HCT116 (cell line): ENCODE measurements at regions not wholly inside any gene's neighbourhood (a gene's known extent, or its start where the extent isn't known, plus 50 kb on each side); places are given as distances from the start of the nearest gene placed in this dataset.

ENCODE experiments used
- ATAC-seq: fragments of 200-7000 bp; cut with Tn5 transposase; 2 replicates; pipeline ENCODE4 v1.9.1; 2020; ENCODE audit warnings: mild to moderate bottlenecking, moderate library complexity
- BruUV-seq: library from RNA; stranded (reverse); fragments of 400-500 nt; replicated peaks from 2 replicates; lab custom pipeline; 2021; lab: Mats Ljungman, UMichigan
- CTCF ChIA-PET: fragments of 300-600 bp; sonication (Branson Sonifier 250); formaldehyde crosslinking; loops from one replicate; lab custom pipeline; 2021; ENCODE audit warnings: antibody characterized with exemption; lab: Charles Lee
- POLR2A ChIA-PET: fragments of 300-600, 350-600 bp; sonication (Branson Sonifier 250); formaldehyde crosslinking; loops from one replicate; lab custom pipeline; 2021; ENCODE audit warnings: antibody characterized with exemption; lab: Charles Lee
- RAD21 ChIA-PET, 2 experiments: fragments of 300-600 bp; sonication (Branson Sonifier 250); formaldehyde crosslinking; loops; one replicate each; lab custom pipeline; 2023; ENCODE audit warnings: low total read pairs in 2 of 2; ENCODE audit not compliant: uncharacterized antibody in 2 of 2, unreplicated experiment in 2 of 2, low non-redundant PET in 1 of 2; lab: Charles Lee
- DNase-seq: peaks from one replicate; pipeline ENCODE4 v3.0.0-alpha.2; 2010; ENCODE audit warnings: low read depth, low spot score
- H2AFZ ChIP-seq: fragments of 200-600 bp; shearing (Covaris generic), sonication (generic); 2 replicates; pipeline ENCODE4 v1.6.1; 2017; ENCODE audit warnings: low read depth, mixed run types, mixed read lengths, antibody characterized with exemption, low read length; ENCODE audit not compliant: poor library complexity, severe bottlenecking
- H3K27ac ChIP-seq: 2 replicates; pipeline ENCODE4 v1.5.1; 2012; ENCODE audit warnings: low read depth, low read length
- H3K27me3 ChIP-seq: fragments of 200-600 bp; sonication (generic); 2 replicates; pipeline ENCODE4 v1.6.1; 2016; ENCODE audit warnings: mixed run types, low read length, mixed read lengths; ENCODE audit not compliant: insufficient read depth
- H3K36me3 ChIP-seq, 2 experiments: fragments of 200-500 bp in 1 of 2; fragments of 200-600 bp in 1 of 2; sonication (Bioruptor generic) in 1 of 2; sonication (generic) in 1 of 2; 2 replicates each; pipeline versions ENCODE4 v1.5.1 to v1.6.1; 2014 to 2016; ENCODE audit warnings: low read length in 2 of 2, inconsistent platforms in 1 of 2, mixed read lengths in 1 of 2, mixed run types in 1 of 2; ENCODE audit not compliant: insufficient read depth in 2 of 2, control insufficient read depth in 1 of 2
- H3K4me1 ChIP-seq, 2 experiments: fragments of 200-600 bp in 1 of 2; sonication (generic) in 1 of 2; 2 replicates each; pipeline versions ENCODE4 v1.5.1 to v1.6.1; 2012 to 2017; ENCODE audit warnings: low read length in 2 of 2, inconsistent platforms in 1 of 2, mild to moderate bottlenecking in 1 of 2, mixed read lengths in 1 of 2, mixed run types in 1 of 2, moderate library complexity in 1 of 2; ENCODE audit not compliant: insufficient read depth in 2 of 2, control insufficient read depth in 1 of 2
- H3K4me2 ChIP-seq: fragments of 200-600 bp; sonication (generic); 2 replicates; pipeline ENCODE4 v1.6.1; 2017; ENCODE audit warnings: mixed run types, low read length, mixed read lengths
- H3K4me3 ChIP-seq, 2 experiments: fragments of 200-600 bp in 1 of 2; sonication (generic) in 1 of 2; replicated peaks in 1 of 2; 2 replicates each; pipeline ENCODE4 v1.5.1; 2011 to 2016; ENCODE audit warnings: low read length in 2 of 2, control low read depth in 1 of 2, low read depth in 1 of 2, mild to moderate bottlenecking in 1 of 2, mixed read lengths in 1 of 2, mixed run types in 1 of 2
- H3K79me2 ChIP-seq: fragments of 200-600 bp; sonication (generic); 2 replicates; pipeline ENCODE4 v1.6.1; 2017; ENCODE audit warnings: mild to moderate bottlenecking, mixed run types, low read length, moderate library complexity, mixed read lengths; ENCODE audit not compliant: insufficient read depth
- H3K9ac ChIP-seq: fragments of 200-600 bp; sonication (generic); 2 replicates; pipeline ENCODE4 v1.6.1; 2016; ENCODE audit warnings: low read length, mixed read lengths
- H3K9me2 ChIP-seq: fragments of 200-600 bp; sonication (generic), shearing (Covaris generic); 2 replicates; pipeline ENCODE4 v1.6.1; 2017; ENCODE audit warnings: mixed run types, mild to moderate bottlenecking, moderate library complexity; ENCODE audit not compliant: insufficient read depth
- H3K9me3 ChIP-seq, 2 experiments: fragments of 200-500 bp in 1 of 2; fragments of 200-600 bp in 1 of 2; sonication (Bioruptor generic) in 1 of 2; sonication (generic) in 1 of 2; 2 replicates each; pipeline ENCODE4 v1.6.1; 2014 to 2017; ENCODE audit warnings: low read length in 2 of 2, mixed read lengths in 2 of 2, inconsistent platforms in 1 of 2, low read depth in 1 of 2, mild to moderate bottlenecking in 1 of 2, mixed run types in 1 of 2, moderate library complexity in 1 of 2; ENCODE audit not compliant: control insufficient read depth in 1 of 2, insufficient read depth in 1 of 2
- H4K20me1 ChIP-seq: fragments of 200-600 bp; sonication (generic), shearing (Covaris generic); 2 replicates; pipeline ENCODE4 v1.6.1; 2017; ENCODE audit warnings: mixed run types, mild to moderate bottlenecking, moderate library complexity; ENCODE audit not compliant: insufficient read depth
- CBX3 ChIP-seq: IDR thresholded peaks from 2 replicates; pipeline ENCODE4 v1.6.1; 2012; ENCODE audit warnings: low read depth
- CEBPB ChIP-seq: IDR thresholded peaks from 2 replicates; pipeline ENCODE4 v1.6.1; 2012; ENCODE audit warnings: low read depth
- EGR1 ChIP-seq: IDR thresholded peaks from 2 replicates; pipeline ENCODE4 v1.6.1; 2012; ENCODE audit warnings: low read depth
- EZH2 ChIP-seq: fragments of 200-600 bp; sonication (generic); IDR thresholded peaks from 2 replicates; pipeline ENCODE4 v1.6.1; 2017; ENCODE audit warnings: antibody characterized with exemption, mixed run types
- FOSL1 ChIP-seq: IDR thresholded peaks from 2 replicates; pipeline ENCODE4 v1.6.1; 2012; ENCODE audit warnings: low read depth
- JUND ChIP-seq: IDR thresholded peaks from 2 replicates; pipeline ENCODE4 v1.6.1; 2012
- POLR2A ChIP-seq: IDR thresholded peaks from 2 replicates; pipeline ENCODE4 v1.7.0; 2011; ENCODE audit warnings: borderline replicate concordance; ENCODE audit not compliant: insufficient read depth, insufficient read length; ENCODE audit errors: extremely low read depth
- POLR2AphosphoS5 ChIP-seq: IDR thresholded peaks from 2 replicates; pipeline ENCODE4 v1.6.1; 2011; ENCODE audit warnings: mild to moderate bottlenecking, low read depth, low read length, moderate library complexity
- RAD21 ChIP-seq: IDR thresholded peaks from 2 replicates; pipeline ENCODE4 v1.6.1; 2012; ENCODE audit warnings: low read depth, mild to moderate bottlenecking
- SIN3A ChIP-seq: IDR thresholded peaks from 2 replicates; pipeline ENCODE4 v1.6.1; 2012; ENCODE audit warnings: low read depth
- SP1 ChIP-seq: IDR thresholded peaks from 2 replicates; pipeline ENCODE4 v1.6.1; 2012; ENCODE audit warnings: low read depth
- SRF ChIP-seq: IDR thresholded peaks from 2 replicates; pipeline ENCODE4 v1.6.1; 2012; ENCODE audit warnings: low read depth
- TCF7L2 ChIP-seq: IDR thresholded peaks from 2 replicates; pipeline ENCODE4 v1.7.0; 2011; ENCODE audit warnings: borderline replicate concordance, inconsistent platforms; ENCODE audit not compliant: insufficient read depth, insufficient read length; ENCODE audit errors: extremely low read depth
- YY1 ChIP-seq: IDR thresholded peaks from 2 replicates; pipeline ENCODE4 v1.6.1; 2011; ENCODE audit warnings: low read length, low read depth, moderate library complexity, mild to moderate bottlenecking; ENCODE audit not compliant: insufficient replicate concordance; ENCODE audit errors: extremely low read depth
- ZNF274 ChIP-seq: fragments of 200-500 bp; sonication (Bioruptor generic); IDR thresholded peaks from 2 replicates; pipeline ENCODE4 v1.6.1; 2014; ENCODE audit warnings: mild to moderate bottlenecking, low read depth, low read length, inconsistent platforms
- intact Hi-C: fragments of 100-400 bp; cut with micrococcal nuclease; formaldehyde crosslinking; loops from 2 replicates; pipeline ENCODE4 v1.10.0; 2022
- TF ChIP-seq, protein P1 (sequence below): IDR thresholded peaks from 2 replicates; pipeline ENCODE4 v1.6.1; 2012; ENCODE audit warnings: low read depth
- TF ChIP-seq, protein P2 (sequence below): IDR thresholded peaks from 2 replicates; pipeline ENCODE4 v1.6.1; 2012
- TF ChIP-seq, protein P3 (sequence below): IDR thresholded peaks from 2 replicates; pipeline ENCODE4 v1.6.1; 2012

DNA sequence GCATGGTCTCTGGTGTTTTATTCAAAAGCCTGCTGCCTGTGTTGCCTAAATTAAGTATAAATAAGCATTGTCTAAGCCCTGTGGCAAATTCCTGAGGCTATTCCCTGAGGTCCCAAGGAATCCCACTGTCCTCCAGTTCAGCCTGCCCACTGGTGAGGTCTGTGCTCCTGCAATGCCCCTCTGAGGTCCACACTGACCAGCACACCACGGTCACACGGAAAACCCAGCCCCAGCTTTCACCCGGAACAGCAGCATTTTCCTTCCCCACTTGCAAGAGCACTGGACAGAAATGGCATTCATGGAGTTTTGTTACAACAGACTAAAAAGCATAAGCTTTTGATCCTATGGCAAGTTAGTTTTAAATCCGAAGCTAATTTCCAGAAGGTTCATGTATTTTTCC lies 234.0 kb downstream of the KLF13 start:
- Histone ChIP-seq H4K20me1 (no peaks in the 10 kb centered on the region; the same call in 1 of the 2 replicates), H3K9me3 (no peaks in the 10 kb centered on the region), H3K27me3 (no peaks in the 10 kb centered on the region), H3K4me3 (no peak overlapping the region), H3K36me3 (no peaks in the 10 kb centered on the region), H3K9me2 (no peaks in the 10 kb centered on the region), H3K9ac (no peak overlapping the region), H3K27ac (no peak overlapping the region), H3K79me2 (no peaks in the 10 kb centered on the region), H3K4me1 (no peaks in the 10 kb centered on the region), H3K4me2 (no peak overlapping the region), H2AFZ (no peak overlapping the region)
- ATAC-seq (no peak), DNase-seq (no peak)
- ChIA-PET RAD21 (no interaction called here), POLR2A (no interaction called here), CTCF (no interaction called here)
- TF ChIP-seq EGR1 = no peak
- TF ChIP-seq JUND = no peak
- no peak for TF ChIP-seq SRF
- no peak for TF ChIP-seq SIN3A
- TF ChIP-seq TCF7L2 = no peak
- no peak for TF ChIP-seq CBX3
- TF ChIP-seq SP1 = no peak
- TF ChIP-seq EZH2 = no peak
- TF ChIP-seq POLR2A = no peak
- TF ChIP-seq, protein P1, sequence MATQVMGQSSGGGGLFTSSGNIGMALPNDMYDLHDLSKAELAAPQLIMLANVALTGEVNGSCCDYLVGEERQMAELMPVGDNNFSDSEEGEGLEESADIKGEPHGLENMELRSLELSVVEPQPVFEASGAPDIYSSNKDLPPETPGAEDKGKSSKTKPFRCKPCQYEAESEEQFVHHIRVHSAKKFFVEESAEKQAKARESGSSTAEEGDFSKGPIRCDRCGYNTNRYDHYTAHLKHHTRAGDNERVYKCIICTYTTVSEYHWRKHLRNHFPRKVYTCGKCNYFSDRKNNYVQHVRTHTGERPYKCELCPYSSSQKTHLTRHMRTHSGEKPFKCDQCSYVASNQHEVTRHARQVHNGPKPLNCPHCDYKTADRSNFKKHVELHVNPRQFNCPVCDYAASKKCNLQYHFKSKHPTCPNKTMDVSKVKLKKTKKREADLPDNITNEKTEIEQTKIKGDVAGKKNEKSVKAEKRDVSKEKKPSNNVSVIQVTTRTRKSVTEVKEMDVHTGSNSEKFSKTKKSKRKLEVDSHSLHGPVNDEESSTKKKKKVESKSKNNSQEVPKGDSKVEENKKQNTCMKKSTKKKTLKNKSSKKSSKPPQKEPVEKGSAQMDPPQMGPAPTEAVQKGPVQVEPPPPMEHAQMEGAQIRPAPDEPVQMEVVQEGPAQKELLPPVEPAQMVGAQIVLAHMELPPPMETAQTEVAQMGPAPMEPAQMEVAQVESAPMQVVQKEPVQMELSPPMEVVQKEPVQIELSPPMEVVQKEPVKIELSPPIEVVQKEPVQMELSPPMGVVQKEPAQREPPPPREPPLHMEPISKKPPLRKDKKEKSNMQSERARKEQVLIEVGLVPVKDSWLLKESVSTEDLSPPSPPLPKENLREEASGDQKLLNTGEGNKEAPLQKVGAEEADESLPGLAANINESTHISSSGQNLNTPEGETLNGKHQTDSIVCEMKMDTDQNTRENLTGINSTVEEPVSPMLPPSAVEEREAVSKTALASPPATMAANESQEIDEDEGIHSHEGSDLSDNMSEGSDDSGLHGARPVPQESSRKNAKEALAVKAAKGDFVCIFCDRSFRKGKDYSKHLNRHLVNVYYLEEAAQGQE = no peak
- TF ChIP-seq FOSL1 = no peak
- no peak for TF ChIP-seq ZNF274
- no peak for TF ChIP-seq RAD21
- TF ChIP-seq, protein P2, sequence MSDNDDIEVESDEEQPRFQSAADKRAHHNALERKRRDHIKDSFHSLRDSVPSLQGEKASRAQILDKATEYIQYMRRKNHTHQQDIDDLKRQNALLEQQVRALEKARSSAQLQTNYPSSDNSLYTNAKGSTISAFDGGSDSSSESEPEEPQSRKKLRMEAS = no peak
- TF ChIP-seq, protein P3, sequence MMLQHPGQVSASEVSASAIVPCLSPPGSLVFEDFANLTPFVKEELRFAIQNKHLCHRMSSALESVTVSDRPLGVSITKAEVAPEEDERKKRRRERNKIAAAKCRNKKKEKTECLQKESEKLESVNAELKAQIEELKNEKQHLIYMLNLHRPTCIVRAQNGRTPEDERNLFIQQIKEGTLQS = no peak
- TF ChIP-seq YY1 = no peak
- TF ChIP-seq CEBPB = no peak
- no peak for TF ChIP-seq POLR2AphosphoS5
- intact Hi-C loops = no loop called here
- no TSS peak for BruUV-seq
